Fibroblast of pulmonary artery (primary cell): ENCODE measurements at regions not wholly inside any gene's neighbourhood (a gene's known extent, or its start where the extent isn't known, plus 50 kb on each side); places are given as distances from the start of the nearest gene placed in this dataset.
"Not testable (repeated sequence)": the region's sequence is repeated elsewhere in the genome, so short reads cannot be mapped to it uniquely, and the experiment has no call there.

ENCODE experiments used
- DNase-seq: peaks from one replicate; pipeline ENCODE4 v3.0.0-alpha.2; 2010; ENCODE audit warnings: low read depth
- H3K4me3 ChIP-seq: replicated peaks from 2 replicates; pipeline ENCODE4 v1.5.1; 2011; ENCODE audit warnings: low read depth, mild to moderate bottlenecking, control low read depth, low read length, moderate library complexity
- TF ChIP-seq, protein P1 (sequence below): IDR thresholded peaks from 2 replicates; pipeline ENCODE4 v1.5.1; 2011; ENCODE audit warnings: mild to moderate bottlenecking, control low read depth, low read length, inconsistent platforms; ENCODE audit errors: missing control alignments

DNA sequence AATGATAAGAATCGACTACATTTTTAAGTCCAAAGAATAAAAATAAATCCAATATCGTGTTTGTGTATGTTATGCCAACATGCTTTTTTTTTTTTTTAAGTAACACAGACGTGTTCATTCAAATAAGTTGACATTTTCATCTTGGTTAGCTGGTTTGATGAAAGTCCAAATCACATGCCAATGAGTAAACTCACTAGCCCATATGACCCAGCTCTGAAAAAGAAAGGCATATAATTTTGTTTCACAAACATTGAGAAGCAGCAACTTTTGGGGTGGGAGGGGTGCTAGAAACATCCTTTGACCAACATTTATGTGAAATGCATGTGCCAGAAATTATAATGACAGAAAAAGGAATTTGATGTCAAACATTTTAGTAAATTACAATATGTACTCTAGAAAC is 61.6 kb upstream of the SPP1 start:
- no peak overlapping the region for H3K4me3 ChIP-seq
- DNase-seq = no peak
- TF ChIP-seq, protein P1, sequence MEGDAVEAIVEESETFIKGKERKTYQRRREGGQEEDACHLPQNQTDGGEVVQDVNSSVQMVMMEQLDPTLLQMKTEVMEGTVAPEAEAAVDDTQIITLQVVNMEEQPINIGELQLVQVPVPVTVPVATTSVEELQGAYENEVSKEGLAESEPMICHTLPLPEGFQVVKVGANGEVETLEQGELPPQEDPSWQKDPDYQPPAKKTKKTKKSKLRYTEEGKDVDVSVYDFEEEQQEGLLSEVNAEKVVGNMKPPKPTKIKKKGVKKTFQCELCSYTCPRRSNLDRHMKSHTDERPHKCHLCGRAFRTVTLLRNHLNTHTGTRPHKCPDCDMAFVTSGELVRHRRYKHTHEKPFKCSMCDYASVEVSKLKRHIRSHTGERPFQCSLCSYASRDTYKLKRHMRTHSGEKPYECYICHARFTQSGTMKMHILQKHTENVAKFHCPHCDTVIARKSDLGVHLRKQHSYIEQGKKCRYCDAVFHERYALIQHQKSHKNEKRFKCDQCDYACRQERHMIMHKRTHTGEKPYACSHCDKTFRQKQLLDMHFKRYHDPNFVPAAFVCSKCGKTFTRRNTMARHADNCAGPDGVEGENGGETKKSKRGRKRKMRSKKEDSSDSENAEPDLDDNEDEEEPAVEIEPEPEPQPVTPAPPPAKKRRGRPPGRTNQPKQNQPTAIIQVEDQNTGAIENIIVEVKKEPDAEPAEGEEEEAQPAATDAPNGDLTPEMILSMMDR = no peak

DNA sequence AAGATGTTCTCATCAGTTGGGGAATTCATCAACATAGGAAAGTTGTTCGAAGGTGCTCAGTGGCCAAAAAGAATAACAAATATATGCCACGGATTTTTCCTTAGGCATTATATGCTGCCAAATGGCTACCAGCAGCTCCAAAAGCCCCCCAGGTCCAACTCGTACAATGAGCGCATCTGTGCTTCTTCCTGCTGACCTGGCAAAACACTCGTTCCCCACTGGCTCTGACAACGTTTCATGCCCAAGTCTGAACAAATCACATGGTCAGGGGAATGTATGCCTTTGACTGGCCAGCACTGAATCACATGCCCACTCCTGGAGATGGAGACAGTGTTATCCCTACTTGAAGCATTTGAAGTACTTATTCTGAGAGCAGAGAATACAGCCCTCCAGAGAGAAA is 59.9 kb upstream of the SPP1 start:
- H3K4me3 ChIP-seq = no peak overlapping the region
- TF ChIP-seq, protein P1 = no peak
- DNase-seq = no peak

DNA sequence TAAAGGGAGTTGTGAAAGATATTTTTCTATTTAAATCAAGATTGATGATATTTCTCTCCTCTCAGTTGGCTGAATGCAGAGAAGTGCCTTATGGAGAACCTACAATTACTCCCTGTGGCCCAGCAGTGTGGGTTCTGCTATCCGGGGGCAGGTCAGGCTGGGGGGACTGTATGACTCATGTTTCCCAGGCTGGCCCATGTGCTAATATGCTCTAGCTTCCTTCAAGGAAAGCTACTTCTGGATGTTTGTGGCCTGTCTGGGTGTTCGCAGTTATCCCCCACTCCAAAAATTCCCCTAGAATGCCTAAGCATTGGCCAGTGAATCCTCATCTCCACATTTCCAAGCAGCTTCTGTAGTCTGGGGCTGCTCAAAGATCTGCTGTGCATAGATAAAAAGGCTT is 58.9 kb upstream of the SPP1 start:
- no peak for DNase-seq
- TF ChIP-seq, protein P1 = no peak
- H3K4me3 ChIP-seq = no peak overlapping the region

DNA sequence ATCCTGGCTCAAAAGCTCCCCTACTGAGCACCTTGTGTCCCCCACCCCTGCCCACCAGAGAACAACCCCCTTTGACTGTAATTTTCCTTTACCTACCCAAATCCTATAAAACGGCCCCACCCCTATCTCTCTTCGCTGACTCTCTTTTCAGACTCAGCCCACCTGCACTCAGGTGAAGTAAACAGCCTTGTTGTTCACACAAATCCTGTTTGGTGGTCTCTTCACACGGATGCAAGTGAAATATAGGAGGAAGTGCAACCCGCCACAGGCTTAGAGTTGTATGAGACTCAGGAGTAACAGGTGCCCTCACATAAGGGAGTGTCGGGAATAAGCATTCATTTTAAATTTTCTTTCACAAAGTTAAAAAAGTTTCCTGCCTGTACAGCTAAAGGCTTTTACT is 57.6 kb upstream of the SPP1 start:
- H3K4me3 ChIP-seq, DNase-seq: not testable (repeated sequence)

DNA sequence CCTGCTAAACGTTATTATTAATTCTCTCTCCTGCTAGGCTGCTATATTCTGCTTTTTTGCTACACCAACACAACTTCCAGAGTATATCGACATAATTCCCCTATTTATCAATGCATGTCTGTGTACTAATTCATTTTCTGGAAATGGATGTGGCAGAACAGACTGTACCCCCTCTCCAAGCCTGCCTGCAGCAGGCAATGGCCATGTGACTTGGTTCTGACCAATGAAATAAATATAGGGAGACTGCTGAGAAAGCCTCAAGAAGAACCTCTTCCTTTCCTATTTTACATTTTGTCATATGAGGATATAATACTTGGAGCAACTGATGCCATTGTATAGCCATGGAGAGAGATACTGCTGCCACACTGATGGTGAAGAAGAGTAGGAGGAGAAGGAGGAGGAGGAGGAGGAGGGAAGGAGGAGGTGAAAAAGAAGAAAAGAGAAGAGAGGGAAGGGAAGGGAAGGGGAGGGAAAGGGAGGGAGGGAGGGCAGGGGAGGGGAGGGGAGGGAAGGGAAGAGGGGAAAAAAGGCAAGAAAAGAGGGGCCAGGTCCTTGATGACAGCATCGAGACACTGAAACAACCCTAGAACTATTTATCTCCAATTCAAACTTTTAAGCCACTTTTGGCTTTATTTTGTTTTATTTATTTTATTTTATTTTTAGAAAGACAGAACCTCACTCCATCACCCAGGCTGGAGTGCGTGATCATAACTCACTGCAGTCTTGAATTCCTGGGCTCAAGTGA is 57.0 kb upstream of the SPP1 start:
- H3K4me3 ChIP-seq = no peak overlapping the region
- TF ChIP-seq, protein P1 = no peak
- DNase-seq = no peak

DNA sequence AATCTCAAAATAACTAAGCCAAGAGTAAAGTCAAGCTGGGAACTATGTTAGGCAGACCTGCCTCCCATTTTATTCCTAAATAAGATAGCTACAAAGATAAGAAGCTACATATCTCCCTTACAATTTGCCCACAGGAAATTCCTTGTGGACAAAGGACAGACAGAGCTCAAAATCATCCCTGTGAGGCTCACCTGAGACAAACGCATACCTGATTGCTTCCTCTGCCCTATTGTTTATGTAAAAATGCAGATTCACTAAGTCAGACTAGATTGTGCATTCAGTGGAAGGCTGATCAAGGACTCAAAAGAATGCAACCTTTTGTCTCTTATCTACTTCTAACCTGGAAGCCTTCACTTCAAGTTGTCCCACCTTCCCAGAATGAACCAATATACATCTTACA is 56.2 kb upstream of the SPP1 start:
- not testable (repeated sequence) for DNase-seq, H3K4me3 ChIP-seq

DNA sequence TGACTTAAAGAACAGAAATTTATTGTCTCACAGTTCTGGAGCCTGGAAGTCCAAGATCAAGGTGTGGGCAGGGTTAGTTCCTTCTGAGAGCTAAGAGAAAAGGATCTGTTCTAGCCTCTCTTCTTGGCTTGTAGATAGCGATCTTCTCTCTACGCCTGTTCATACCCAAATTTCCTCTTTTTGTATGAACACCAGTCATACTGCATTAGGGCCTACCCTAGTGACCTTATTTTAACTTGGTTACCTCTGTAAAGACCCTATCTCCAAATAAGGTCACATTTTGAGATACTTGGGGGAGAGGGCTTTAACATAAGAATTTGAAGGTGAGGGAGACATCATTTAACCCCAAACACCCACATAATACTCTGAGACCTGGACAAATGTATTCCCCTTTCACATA is 55.6 kb upstream of the SPP1 start:
- DNase-seq = no peak
- no peak overlapping the region for H3K4me3 ChIP-seq
- TF ChIP-seq, protein P1 = no peak

DNA sequence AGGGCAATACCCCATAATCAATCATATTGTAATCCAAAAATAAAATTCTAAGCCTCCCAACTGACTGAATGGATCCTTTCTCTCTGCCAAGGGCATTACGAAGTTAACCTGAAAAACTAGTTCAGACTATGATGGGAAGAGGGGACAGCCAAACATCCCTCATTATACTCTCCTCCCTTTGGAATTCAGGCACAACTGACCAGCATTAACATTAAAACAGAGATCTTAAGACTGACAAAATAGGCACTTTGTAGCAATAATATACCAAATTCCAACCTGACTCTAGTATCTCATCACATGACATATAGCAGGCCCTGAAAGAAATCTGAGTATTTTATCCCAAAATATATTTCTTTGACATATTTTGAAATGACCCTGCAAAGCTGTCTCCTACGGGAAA is 55.0 kb upstream of the SPP1 start:
- DNase-seq = no peak
- TF ChIP-seq, protein P1 = no peak
- no peak overlapping the region for H3K4me3 ChIP-seq

DNA sequence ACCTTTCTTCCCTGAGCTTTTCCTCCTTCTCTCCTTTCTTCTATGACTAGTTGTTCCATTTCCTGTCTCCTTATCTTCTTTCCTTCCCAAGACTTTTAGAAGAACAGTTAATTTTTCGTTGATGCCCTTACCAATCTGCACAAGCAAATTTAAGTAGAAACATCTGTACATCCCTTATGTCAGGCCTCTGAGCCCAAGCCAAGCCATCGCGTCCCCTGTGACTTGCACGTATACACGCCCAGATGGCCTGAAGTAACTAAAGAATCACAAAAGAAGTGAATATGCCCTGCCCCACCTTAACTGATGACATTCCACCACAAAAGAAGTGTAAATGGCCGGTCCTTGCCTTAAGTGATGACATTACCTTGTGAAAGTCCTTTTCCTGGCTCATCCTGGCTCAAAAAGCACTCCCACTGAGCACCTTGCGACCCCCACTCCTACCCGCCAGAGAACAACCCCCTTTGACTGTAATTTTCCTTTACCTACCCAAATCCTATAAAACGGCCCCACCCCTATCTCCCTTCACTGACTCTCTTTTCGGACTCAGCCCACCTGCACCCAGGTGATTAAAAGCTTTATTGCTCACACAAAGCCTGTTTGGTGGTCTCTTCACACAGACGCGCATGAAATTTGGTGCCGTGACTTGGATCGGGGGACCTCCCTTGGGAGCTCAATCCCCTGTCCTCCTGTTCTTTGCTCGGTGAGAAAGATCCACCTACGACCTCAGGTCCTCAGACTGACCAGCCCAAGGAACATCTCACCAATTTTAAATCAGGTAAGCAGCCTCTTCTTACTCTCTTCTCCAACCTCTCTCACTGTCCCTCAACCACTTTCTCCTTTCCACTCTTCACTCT is 53.7 kb upstream of the SPP1 start:
- H3K4me3 ChIP-seq, DNase-seq: not testable (repeated sequence)

DNA sequence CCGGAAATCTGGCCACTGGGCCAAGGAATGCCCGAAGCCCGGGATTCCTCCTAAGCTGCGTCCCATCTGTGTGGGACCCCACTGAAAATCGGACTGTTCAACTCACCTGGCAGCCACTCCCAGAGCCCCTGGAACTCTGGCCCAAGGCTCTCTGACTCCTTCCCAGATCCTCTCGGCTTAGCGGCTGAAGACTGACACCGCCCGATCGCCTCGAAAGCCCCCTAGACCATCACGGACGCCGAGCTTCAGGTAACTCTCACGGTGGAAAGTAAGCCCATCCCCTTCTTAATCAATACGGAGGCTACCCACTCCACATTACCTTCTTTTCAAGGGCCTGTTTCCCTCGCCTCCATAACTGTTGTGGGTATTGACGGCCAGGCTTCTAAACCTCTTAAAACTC is 51.4 kb upstream of the SPP1 start:
- not testable (repeated sequence) for H3K4me3 ChIP-seq, DNase-seq
